ENCODE measurements at regions not wholly inside any gene's neighbourhood (a gene's known extent, or its start where the extent isn't known, plus 50 kb on each side); places are given as distances from the start of the nearest gene placed in this dataset.

DNA sequence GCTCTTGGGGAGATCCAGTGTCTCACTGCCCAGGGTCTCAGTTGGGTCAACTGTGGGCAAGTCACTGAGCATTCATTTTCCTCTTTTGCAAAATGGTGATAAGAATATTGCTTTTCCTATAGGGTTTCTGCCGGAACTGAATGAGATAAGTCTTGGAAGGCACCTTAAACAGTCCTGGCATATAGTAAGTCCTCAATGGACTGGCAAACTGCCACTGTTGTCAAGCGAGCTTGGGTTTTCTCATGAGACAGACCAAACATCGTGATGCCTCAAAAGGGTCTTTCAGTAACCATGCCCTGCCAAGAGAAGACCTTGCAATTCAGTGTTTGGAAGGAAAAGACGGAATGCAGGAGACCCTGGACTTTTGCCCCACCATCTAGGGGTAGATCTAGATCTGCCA lies 251.5 kb downstream of the WDR11 start:
- DNase-seq = no peak

DNA sequence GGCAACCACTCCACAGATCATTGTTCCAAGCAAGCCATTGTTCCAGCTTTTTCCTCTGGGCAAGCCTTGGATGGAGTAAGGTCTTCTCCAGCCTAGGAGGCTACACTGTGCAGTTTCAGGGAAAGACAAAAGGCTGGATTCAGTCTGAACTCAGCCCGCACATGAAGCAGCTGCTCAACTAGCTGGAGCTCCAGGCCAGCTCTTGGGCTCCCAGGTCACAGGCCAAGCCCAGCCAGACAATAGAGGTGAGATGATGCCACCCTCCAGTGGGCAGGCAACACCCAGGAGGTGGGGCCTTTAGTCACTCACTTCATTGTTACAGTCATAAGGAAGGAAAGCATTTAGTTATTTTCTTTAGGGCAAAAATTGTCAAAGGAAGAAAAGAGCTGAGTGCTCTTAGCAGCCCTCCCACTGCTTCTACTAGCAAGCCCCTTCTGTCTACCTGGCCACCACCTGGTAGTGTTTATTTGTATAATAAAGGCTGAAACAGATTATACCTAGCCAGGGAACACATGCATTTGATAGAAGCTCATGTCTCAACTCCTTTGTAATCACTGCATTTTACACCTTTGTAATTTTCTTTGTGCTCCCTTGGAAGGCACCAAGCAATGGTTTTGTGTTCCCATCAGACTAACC lies 253.4 kb downstream of the WDR11 start:
- no peak for DNase-seq

- no peak for DNase-seq
Measured at GRCh38 chr10:121106611-121107010, 255.4 kb downstream of the WDR11 start.

DNA sequence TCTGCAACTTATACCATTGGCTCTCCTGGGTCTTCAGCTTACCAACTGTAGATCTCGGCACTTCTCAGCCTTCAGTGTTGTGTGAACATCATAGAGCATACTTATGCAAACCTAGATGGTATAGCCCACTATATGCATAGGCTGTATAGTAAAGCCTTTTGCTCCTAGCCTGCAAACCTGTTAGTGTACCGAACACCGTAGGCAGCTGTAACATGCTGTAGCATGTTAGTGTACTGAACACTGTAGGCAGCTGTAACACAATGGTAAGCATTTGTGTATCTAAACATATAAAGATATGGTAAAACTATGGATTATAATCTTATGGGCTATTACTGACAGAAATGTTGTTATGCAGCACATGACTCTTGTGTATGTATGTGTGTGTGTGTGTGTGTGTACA lies 256.9 kb downstream of the WDR11 start:
- DNase-seq = no peak

DNA sequence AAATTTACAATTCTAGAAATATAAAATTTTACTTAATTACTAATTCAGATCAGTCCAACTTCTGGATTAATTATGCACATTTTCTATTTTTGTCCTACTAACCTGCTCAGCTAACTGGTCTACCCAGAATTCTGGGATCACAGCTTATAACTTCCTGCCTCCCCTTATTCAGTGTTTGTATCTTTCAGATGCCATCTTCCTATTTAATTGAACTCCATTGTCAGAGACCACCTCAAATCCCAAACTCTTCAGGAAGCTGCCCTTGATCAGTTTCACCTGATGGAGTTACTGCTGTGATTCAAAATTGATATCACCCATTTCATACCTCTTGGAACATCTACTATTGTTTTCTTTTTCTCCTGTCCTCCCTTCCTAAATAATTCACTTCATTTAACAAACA lies 259.2 kb downstream of the WDR11 start:
- no peak for DNase-seq

GRCh38 chr10:121112136-121112535 lies 261.0 kb downstream of the WDR11 start:
- DNase-seq = no peak

GRCh38 chr10:121112579-121113384 lies 261.6 kb downstream of the WDR11 start:
- no peak for DNase-seq

- DNase-seq = no peak
Measured at GRCh38 chr10:121113385-121113696, 262.2 kb downstream of the WDR11 start.

- DNase-seq = no peak
Measured at GRCh38 chr10:121113911-121114310, 262.7 kb downstream of the WDR11 start.

DNA sequence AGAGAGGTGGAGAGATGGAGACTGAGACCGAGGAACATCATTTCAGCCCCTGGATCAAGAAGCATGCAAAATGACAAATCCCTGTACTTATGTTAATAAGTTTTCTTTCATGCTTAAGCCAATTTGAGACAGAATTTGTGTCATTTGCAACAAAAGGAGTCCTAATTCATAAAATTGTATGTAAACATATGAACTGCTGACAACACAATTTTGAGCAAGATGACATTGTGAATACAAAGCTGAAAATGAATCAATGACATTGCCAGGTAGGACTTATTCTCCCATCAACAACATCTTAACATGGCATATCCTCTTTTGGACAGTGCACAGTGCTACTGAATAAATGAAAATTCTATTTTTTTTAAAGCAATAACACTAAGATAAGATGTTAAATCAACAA lies 264.0 kb downstream of the WDR11 start:
- DNase-seq = no peak

GRCh38 chr10:121121462-121121861 lies 270.3 kb downstream of the WDR11 start:
- no peak for DNase-seq

DNA sequence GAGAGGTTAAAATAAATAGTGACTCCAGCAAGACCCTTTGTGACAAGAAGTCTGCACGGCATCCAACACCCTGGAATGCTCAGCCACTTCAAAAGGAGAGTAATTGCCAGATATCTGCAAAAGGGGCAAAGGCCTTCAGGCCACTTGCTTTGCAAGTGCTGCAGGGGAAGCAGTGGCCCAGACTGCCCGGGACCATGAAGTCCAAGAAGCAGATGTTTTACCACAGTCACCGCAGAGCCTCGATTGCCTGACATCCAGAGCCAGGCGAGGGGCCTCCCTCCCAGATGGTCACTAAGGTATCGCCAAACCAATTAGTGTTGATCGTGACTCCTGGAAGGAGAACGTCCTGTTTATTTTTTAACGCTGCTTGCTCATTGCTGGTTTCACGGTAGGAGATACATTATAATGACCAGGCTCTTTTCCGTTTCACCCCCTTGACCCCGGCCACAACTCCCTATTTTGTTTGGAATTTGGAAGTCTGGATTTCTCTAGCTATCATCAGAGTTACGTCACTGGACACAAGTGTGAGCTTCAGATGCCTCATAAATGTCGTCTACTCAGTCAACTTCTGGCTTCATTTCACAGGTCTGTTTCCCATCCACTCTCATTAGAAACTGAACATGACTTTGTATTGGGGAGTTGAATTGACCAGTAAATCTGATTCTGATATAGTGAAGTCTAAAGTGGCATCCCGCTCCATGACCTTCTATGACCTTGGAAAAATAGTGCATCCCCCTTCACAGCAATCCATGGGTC lies 276.2 kb downstream of the WDR11 start:
- DNase-seq = no peak

- no peak for DNase-seq
Measured at GRCh38 chr10:121128164-121128563, 277.0 kb downstream of the WDR11 start.

DNA sequence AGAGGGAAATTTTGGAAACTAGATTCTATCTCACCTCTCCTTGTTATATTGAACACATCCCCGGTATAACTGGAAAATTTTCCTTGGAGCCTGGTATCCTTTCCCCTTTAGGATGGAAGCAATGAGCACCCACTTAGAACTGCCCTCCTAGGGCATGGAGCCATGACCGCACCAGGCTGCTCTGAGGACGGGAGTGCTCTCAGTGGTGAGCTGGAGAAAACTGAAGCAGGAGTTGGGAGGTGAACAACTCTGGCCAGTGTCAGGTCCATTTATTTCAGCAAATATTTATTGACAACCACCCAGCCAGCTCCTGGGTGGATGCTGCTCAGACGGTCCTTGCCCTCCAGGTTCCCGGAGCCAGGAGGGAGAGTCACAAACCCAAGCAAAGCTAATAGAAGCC lies 278.1 kb downstream of the WDR11 start:
- no peak for DNase-seq

GRCh38 chr10:121130382-121130781 lies 279.2 kb downstream of the WDR11 start:
- no peak for DNase-seq

GRCh38 chr10:121131014-121131413 lies 279.9 kb downstream of the WDR11 start:
- DNase-seq = no peak

GRCh38 chr10:121131426-121132265 lies 280.5 kb downstream of the WDR11 start:
- no peak for DNase-seq

- DNase-seq = no peak
Measured at GRCh38 chr10:121132273-121132672, 281.1 kb downstream of the WDR11 start.

- DNase-seq = no peak
Measured at GRCh38 chr10:121133901-121134300, 282.7 kb downstream of the WDR11 start.

- DNase-seq = no peak
Measured at GRCh38 chr10:121134711-121135110, 283.5 kb downstream of the WDR11 start.

- no peak for DNase-seq
Measured at GRCh38 chr10:121135512-121135911, 284.4 kb downstream of the WDR11 start.

DNA sequence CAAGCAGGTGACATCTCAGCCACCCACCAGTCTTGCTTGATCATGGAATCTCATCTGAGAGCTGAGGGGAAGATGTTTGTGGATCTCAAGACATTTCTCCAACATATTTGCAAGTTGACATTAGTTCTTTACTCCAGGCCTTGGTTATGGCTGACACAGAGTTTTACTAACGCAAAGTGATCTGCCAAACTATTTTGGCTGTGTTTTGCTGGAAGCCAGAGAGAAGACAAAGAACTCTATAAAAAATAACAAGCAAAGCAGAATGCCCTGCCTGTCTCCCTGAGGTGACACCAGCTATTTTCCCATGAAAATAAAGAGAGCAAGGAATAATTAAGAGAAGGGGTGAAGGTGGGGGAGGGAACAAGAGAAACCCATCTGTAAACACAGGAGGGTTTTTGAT lies 286.4 kb downstream of the WDR11 start:
- DNase-seq = no peak
